ENCODE measurements at regions not wholly inside any gene's neighbourhood (a gene's known extent, or its start where the extent isn't known, plus 50 kb on each side); places are given as distances from the start of the nearest gene placed in this dataset.

DNA sequence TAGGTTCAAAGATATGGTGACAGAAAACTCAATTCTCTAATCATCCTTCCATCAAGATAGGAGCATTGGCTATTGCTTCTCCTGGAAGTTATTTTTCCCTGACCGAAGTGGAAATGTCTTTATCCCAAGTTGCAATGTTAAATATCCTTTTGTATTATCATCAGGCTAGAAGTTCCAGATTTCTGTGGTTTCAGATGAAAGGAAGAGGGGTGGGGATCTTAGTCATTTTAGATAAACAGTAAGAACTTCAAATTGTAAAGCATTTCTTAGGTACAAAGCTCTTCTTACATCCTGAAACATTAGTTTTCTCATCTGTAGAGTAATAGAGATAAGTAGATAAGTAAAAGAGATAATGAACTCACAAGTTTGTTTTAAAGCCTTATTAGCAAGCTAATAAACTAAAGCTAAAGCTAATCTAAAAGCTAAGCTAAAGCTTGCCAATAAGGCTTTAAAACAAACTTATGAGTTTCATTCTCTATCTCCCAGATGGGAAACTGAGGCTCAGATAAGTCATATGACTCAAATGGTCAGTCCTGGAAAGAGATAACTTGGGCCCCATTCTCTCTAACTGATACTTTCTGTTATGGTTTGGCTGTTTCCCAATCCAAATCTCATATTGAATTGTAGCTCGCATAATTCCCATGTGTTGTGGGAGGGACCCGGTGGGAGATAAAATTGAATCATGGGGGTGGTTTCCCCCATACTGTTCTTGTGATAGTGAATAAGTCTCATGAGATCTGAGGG, 99.2 kb upstream of the KCNK2 start:
- Histone ChIP-seq H3K27me3 (ENCODE audit: control insufficient read depth, insufficient read depth, low read length) (no peaks in the 10 kb centered on the region), H3K27ac (ENCODE audit: low read depth, low read length) (no peak overlapping the region), H3K9me3 (ENCODE audit: control insufficient read depth, insufficient read depth, low read length) (no peaks in the 10 kb centered on the region), H3K4me1 (ENCODE audit: control insufficient read depth, insufficient read depth, low read length) (no peaks in the 10 kb centered on the region), H3K4me3 (ENCODE audit: low read depth, low read length) (no peak overlapping the region), H3K36me3 (ENCODE audit: control insufficient read depth, insufficient read depth, low read length) (no peaks in the 10 kb centered on the region)
- DNase-seq (ENCODE audit: low read depth in 4 of 6, low spot score in 6 of 6): no peak
- WGBS (ENCODE audit: insufficient coverage): no CpG with 5 or more reads among the region's 3 CpGs

DNA sequence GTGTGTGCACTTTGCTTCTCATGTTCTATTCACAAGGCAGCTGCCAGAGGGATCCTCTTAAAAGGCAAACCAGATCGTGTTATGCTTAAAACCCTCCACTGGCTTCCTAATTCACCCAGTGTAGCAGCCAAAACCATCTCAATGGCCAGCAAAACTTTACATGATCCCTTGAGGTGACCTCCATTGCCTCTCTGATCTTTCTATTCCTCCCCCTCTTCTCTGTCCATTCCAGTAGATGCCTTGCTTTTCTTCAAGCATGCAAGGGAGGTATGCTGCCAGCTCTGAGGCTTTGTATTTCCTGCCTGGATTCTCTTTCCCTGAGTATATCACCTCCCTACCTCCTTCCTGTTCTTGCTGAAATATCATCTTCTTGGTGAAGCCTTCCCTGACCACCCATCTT, 93.2 kb upstream of the KCNK2 start:
- no peaks in the 10 kb centered on the region for H3K36me3 ChIP-seq (ENCODE audit: control insufficient read depth, insufficient read depth, low read length)
- no peak overlapping the region for H3K4me3 ChIP-seq (ENCODE audit: low read depth, low read length)
- no peak overlapping the region for H3K27ac ChIP-seq (ENCODE audit: low read depth, low read length)
- no peak for DNase-seq (ENCODE audit: low read depth in 4 of 6, low spot score in 6 of 6)
- H3K4me1 ChIP-seq (ENCODE audit: control insufficient read depth, insufficient read depth, low read length): no peaks in the 10 kb centered on the region
- WGBS (ENCODE audit: insufficient coverage): 71% methylated on average over 1 of the region's 1 CpG
- H3K9me3 ChIP-seq (ENCODE audit: control insufficient read depth, insufficient read depth, low read length): no peaks in the 10 kb centered on the region
- no peaks in the 10 kb centered on the region for H3K27me3 ChIP-seq (ENCODE audit: control insufficient read depth, insufficient read depth, low read length)

DNA sequence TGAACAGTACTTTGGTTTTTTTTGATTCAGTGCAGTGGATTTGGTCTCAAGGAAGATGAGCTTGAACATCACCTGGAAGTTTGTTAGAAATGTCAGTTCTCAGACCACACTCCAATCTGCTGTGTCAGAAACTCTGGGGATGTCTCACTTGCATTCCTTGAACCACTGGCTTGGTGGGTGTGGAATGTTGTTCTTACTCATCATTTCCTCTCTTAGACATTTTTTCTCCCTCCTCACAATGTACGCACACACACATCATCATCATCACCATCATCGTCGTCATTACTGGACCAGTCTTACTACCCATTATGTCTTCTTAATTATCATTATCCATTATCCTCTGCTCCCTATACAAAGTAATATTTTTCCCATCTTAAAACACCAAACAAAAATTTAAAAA, 91.9 kb upstream of the KCNK2 start:
- H3K27me3 ChIP-seq (ENCODE audit: control insufficient read depth, insufficient read depth, low read length): no peaks in the 10 kb centered on the region
- H3K4me3 ChIP-seq (ENCODE audit: low read depth, low read length): no peak overlapping the region
- WGBS (ENCODE audit: insufficient coverage): 97% methylated on average over 3 of the region's 3 CpGs
- no peaks in the 10 kb centered on the region for H3K9me3 ChIP-seq (ENCODE audit: control insufficient read depth, insufficient read depth, low read length)
- DNase-seq (ENCODE audit: low read depth in 4 of 6, low spot score in 6 of 6): no peak
- no peaks in the 10 kb centered on the region for H3K4me1 ChIP-seq (ENCODE audit: control insufficient read depth, insufficient read depth, low read length)
- no peak overlapping the region for H3K27ac ChIP-seq (ENCODE audit: low read depth, low read length)
- H3K36me3 ChIP-seq (ENCODE audit: control insufficient read depth, insufficient read depth, low read length): no peaks in the 10 kb centered on the region

DNA sequence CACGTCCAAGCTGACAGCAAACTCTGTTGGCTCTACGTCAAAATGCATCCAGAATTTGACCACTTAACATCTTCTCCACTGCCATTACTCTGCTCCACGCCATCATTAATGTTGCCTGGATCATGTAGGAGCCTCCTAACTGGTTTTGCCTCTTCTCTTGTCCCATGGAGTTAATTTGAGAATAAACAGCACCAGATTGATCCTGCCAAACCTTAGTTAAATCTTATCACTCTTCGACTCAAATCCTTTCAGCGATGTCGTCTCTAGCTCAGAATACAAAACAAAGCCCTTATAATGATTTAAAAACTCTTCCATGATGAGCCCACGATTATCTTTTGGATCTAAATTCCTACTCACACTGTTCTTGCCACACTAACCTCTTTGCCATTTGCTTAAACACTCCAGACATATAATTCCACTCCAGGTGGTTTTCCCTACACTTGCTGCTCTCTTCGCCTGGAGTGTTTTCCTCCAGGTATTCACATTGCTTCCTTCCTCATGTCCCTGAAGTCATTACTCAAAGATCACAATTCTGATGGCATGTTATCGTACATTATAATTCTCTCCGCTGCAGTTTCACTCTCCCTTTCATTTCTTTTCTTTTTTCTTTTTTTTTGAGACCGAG, 90.7 kb upstream of the KCNK2 start:
- Histone ChIP-seq H3K4me3 (ENCODE audit: low read depth, low read length) (no peak overlapping the region), H3K27ac (ENCODE audit: low read depth, low read length) (no peak overlapping the region), H3K4me1 (ENCODE audit: control insufficient read depth, insufficient read depth, low read length) (no peaks in the 10 kb centered on the region), H3K9me3 (ENCODE audit: control insufficient read depth, insufficient read depth, low read length) (no peaks in the 10 kb centered on the region), H3K27me3 (ENCODE audit: control insufficient read depth, insufficient read depth, low read length) (no peaks in the 10 kb centered on the region), H3K36me3 (ENCODE audit: control insufficient read depth, insufficient read depth, low read length) (no peaks in the 10 kb centered on the region)
- WGBS (ENCODE audit: insufficient coverage): 90% methylated on average over 11 of the region's 11 CpGs
- no peak for DNase-seq (ENCODE audit: low read depth in 4 of 6, low spot score in 6 of 6)

DNA sequence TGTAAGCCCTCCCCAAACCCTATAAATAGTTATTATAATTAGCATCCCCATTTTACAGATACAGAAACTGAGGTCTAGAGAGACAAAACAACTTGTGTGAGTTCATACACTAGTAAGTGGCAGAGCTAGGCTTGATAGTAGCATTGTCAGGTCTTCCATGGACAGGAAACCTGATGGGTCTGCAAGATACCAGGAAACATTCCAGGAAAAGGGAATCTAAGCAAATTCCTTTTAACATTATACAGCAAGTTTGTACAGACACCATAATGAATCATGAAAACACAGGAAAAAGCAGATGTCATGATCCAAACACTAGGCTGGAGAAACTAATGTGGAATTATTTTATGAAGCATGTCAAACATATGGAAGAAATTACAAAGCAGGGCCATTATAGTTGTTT, 89.1 kb upstream of the KCNK2 start:
- no peaks in the 10 kb centered on the region for H3K36me3 ChIP-seq (ENCODE audit: control insufficient read depth, insufficient read depth, low read length)
- no peaks in the 10 kb centered on the region for H3K4me1 ChIP-seq (ENCODE audit: control insufficient read depth, insufficient read depth, low read length)
- no peak overlapping the region for H3K27ac ChIP-seq (ENCODE audit: low read depth, low read length)
- no peak overlapping the region for H3K4me3 ChIP-seq (ENCODE audit: low read depth, low read length)
- no peaks in the 10 kb centered on the region for H3K27me3 ChIP-seq (ENCODE audit: control insufficient read depth, insufficient read depth, low read length)
- no peak for DNase-seq (ENCODE audit: low read depth in 4 of 6, low spot score in 6 of 6)
- no peaks in the 10 kb centered on the region for H3K9me3 ChIP-seq (ENCODE audit: control insufficient read depth, insufficient read depth, low read length)

DNA sequence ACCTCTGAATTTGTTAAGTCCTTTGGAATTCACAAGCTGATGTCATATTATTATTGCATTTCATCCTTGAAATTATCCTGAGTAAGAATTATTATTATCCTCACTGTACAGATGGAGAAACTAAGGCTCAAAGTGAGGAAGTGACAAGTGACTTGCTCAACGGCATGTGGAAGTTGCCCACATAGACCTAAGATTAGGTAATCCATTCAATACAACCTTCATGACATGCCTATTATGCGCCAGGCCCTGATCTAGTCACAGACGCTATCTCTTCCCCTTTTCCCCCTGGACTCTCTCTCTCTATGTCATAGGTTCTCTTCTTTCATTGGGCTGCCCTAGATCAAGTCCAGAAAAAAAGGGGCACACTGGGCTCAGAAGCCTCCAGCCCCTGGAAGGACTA, 84.9 kb upstream of the KCNK2 start:
- no peaks in the 10 kb centered on the region for H3K27me3 ChIP-seq (ENCODE audit: control insufficient read depth, insufficient read depth, low read length)
- H3K36me3 ChIP-seq (ENCODE audit: control insufficient read depth, insufficient read depth, low read length): no peaks in the 10 kb centered on the region
- no peak overlapping the region for H3K4me3 ChIP-seq (ENCODE audit: low read depth, low read length)
- H3K27ac ChIP-seq (ENCODE audit: low read depth, low read length): no peak overlapping the region
- H3K9me3 ChIP-seq (ENCODE audit: control insufficient read depth, insufficient read depth, low read length): no peaks in the 10 kb centered on the region
- DNase-seq (ENCODE audit: low read depth in 4 of 6, low spot score in 6 of 6): no peak
- no peaks in the 10 kb centered on the region for H3K4me1 ChIP-seq (ENCODE audit: control insufficient read depth, insufficient read depth, low read length)
- WGBS (ENCODE audit: insufficient coverage): 98% methylated on average over 3 of the region's 3 CpGs

DNA sequence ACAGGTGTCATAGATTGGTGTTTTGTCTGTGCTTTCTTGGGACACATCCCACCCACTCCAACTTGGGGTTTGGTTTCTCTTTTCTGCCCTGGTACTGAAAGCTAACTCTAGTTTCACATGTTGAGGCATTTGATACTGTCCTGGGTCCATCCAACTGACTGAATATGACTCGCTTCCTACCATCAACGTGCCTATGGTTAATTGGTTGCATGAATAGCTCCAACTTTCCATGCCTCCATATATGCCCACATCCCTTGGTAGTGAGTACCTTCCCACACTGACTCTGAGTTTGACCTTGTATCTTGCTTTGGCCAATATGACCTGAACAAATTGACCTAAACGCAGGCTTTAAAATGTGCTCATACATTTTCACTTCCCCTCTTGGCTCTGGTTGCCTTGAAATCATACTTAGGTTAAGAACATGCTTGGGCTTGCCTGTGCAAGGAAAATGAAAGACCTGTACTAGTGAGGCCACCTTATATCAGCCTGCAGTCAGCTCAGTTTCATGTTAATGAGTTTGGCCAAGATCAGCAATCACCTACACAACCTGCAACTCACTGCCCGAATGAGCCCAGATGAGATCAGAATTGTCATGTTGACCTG, 81.0 kb upstream of the KCNK2 start:
- WGBS (ENCODE audit: insufficient coverage): 86% methylated on average over 1 of the region's 4 CpGs
- Histone ChIP-seq H3K4me3 (ENCODE audit: low read depth, low read length) (no peak overlapping the region), H3K4me1 (ENCODE audit: control insufficient read depth, insufficient read depth, low read length) (no peaks in the 10 kb centered on the region)

DNA sequence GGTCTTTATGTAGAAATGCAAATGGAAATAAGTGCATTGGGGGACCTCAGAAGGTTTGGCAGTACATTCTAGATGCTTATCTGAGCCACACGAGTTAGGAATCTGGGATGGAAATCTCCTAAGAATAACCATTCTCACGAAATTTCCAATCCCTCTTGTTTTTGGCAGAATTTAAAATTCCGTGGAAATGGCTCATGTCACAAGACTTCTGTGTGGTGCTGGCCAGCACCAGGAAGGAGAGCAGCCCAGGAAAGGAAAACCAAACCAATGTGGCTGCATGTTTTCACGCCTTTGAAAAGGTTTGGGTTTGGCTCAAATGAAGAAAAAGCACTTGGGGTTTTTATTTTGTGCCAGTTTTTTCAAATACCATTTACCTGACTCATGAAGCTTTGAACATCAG, 80.1 kb upstream of the KCNK2 start:
- WGBS (ENCODE audit: insufficient coverage): 100% methylated on average over 1 of the region's 4 CpGs
- DNase-seq (ENCODE audit: low read depth in 4 of 6, low spot score in 6 of 6): no peak
- Histone ChIP-seq H3K4me3 (ENCODE audit: low read depth, low read length) (no peak overlapping the region), H3K27me3 (ENCODE audit: control insufficient read depth, insufficient read depth, low read length) (no peaks in the 10 kb centered on the region), H3K36me3 (ENCODE audit: control insufficient read depth, insufficient read depth, low read length) (no peaks in the 10 kb centered on the region), H3K27ac (ENCODE audit: low read depth, low read length) (no peak overlapping the region), H3K9me3 (ENCODE audit: control insufficient read depth, insufficient read depth, low read length) (no peaks in the 10 kb centered on the region), H3K4me1 (ENCODE audit: control insufficient read depth, insufficient read depth, low read length) (no peaks in the 10 kb centered on the region)

More for the DNA sequence above, 81.0 kb upstream of the KCNK2 start:
- Histone ChIP-seq H3K9me3 (ENCODE audit: control insufficient read depth, insufficient read depth, low read length) (no peaks in the 10 kb centered on the region), H3K27ac (ENCODE audit: low read depth, low read length) (no peak overlapping the region), H3K27me3 (ENCODE audit: control insufficient read depth, insufficient read depth, low read length) (no peaks in the 10 kb centered on the region), H3K36me3 (ENCODE audit: control insufficient read depth, insufficient read depth, low read length) (no peaks in the 10 kb centered on the region)
- no peak for DNase-seq (ENCODE audit: low read depth in 4 of 6, low spot score in 6 of 6)

DNA sequence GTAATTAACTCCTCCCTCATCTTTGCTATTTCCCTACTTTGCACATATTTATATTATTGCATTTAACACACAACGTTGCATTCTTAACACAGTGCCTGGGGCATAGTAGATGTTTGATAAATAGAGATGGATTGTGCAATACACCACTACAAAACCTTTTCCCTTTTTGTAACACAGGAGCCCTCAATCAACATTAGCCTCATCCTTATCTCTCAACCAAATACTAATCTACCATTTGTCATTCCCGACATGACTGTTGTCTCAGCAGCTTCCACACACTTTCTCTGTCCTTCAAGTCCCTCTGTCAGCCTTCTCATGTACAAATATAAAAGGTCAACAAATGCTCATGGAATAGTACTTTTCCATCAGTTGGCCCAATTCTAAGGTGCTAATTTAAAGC, 78.9 kb upstream of the KCNK2 start:
- Histone ChIP-seq H3K27me3 (ENCODE audit: control insufficient read depth, insufficient read depth, low read length) (no peaks in the 10 kb centered on the region), H3K9me3 (ENCODE audit: control insufficient read depth, insufficient read depth, low read length) (no peaks in the 10 kb centered on the region), H3K27ac (ENCODE audit: low read depth, low read length) (no peak overlapping the region), H3K36me3 (ENCODE audit: control insufficient read depth, insufficient read depth, low read length) (no peaks in the 10 kb centered on the region), H3K4me3 (ENCODE audit: low read depth, low read length) (no peak overlapping the region), H3K4me1 (ENCODE audit: control insufficient read depth, insufficient read depth, low read length) (no peaks in the 10 kb centered on the region)
- 100% methylated on average over 1 of the region's 2 CpGs for WGBS (ENCODE audit: insufficient coverage)
- DNase-seq (ENCODE audit: low read depth in 4 of 6, low spot score in 6 of 6): no peak
